Stimulated activated CD4-positive, alpha-beta T cell treated with anti-CD3 and anti-CD28 coated beads, Interleukin-1b, Interleukin-23, amount 100 ng/mL, for 48 hours (primary cell): ENCODE measurements at regions not wholly inside any gene's neighbourhood (a gene's known extent, or its start where the extent isn't known, plus 50 kb on each side); places are given as distances from the start of the nearest gene placed in this dataset.

ENCODE experiments used
- DNase-seq: peaks from one replicate; pipeline ENCODE4 v3.0.0-alpha.2; 2020

DNA sequence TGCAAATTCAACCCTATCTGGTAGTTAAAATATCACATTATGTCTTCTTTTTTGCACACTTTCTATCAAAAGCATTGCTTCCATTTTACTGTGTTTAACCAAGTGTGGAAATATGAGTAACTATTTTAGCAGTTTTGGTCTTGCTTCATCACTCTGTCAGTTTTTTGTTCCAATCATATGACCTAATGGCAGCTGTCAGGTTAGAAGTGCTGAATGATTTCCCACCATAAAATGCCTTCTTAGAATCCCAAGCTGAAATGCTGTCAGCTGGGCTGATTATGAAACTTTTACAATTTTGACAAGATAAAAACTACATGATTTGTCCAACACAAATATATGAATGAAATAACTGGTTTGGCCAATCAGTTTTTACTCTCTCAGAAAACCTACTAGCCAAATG lies 1654.6 kb upstream of the RAG2 start:
- DNase-seq: no peak

GRCh38 chr11:38246451-38246850 lies 1648.4 kb upstream of the RAG2 start:
- DNase-seq: no peak

- no peak for DNase-seq
Observed at GRCh38 chr11:38226684-38227083, 1628.6 kb upstream of the RAG2 start.

DNA sequence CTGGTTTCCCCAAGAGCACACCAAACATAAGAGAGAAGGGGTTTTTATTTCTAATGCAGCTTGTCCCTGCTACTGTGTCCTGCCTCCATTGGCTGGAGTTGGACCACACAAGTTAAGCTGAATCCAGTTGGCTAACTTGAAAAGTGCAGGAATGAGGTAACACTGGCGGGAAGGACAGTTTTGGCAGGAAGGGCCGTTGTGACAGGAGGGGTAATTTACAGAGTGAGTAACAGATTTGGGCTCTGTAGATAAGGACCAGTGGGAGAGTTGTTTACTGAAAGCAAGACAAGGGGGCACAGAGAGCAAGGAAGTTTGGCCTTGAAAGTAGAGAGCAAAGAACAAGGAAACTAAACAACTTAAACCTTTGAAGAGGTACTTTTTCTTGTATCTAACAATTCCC lies 1623.3 kb upstream of the RAG2 start:
- DNase-seq: no peak

DNA sequence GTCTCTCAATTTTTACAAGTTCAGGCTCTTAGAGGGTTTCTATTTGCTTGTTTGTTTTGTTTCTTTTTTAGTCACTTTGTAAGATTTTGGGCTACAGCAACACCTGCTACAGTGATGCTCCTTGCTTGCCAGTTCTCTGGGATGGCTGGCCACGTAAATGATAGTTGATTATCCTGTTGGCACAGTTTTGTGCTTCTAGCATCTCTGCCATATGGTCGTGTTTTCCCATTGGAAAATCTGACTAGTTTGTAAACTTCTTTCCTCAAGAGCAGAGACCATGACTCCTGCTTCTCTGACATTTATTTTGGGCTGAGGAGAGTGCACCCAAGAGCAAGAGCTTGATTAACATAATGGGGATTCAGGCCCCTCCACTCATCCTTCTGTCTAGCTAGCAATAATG lies 1621.6 kb upstream of the RAG2 start:
- DNase-seq: no peak

- no peak for DNase-seq
Observed at GRCh38 chr11:38208951-38209350, 1610.9 kb upstream of the RAG2 start.

- no peak for DNase-seq
Observed at GRCh38 chr11:38206663-38207062, 1608.6 kb upstream of the RAG2 start.

GRCh38 chr11:38191101-38191500 lies 1593.1 kb upstream of the RAG2 start:
- no peak for DNase-seq

DNA sequence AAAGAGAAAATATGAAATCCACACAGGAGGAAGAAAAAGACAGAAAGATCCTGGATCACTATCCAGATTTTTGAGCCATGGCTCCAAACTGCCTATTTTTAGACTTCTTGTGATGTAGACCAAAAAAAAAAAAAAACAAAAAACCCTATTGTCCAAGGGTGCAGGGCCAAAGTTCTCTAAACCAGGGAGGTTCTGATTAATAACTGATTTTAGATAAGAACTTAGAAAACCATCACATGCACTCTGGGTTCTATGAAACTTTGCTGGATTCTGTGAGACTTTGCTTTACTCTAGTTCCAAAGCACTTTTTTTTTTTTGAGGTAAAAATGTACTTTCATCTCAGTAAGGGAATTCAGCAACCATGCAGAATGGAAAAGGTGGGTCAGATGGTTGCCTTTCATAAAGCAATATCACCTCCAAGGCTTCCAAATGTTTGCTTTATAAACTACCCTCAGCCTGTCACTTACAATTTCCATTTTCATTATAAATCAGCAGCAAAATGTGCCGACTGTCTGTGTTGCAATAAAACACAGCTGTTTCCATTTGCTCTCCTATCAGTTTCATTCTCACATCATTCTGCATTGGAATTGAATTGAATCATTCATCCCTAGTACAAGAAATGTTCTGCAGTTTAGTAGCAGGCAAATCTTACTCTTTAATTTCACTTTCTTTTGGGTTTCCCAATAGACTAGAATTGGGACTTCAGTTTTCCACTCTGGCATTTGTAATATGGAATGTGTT lies 1584.3 kb upstream of the RAG2 start:
- no peak for DNase-seq

GRCh38 chr11:38176686-38177322 lies 1578.8 kb upstream of the RAG2 start:
- no peak for DNase-seq

DNA sequence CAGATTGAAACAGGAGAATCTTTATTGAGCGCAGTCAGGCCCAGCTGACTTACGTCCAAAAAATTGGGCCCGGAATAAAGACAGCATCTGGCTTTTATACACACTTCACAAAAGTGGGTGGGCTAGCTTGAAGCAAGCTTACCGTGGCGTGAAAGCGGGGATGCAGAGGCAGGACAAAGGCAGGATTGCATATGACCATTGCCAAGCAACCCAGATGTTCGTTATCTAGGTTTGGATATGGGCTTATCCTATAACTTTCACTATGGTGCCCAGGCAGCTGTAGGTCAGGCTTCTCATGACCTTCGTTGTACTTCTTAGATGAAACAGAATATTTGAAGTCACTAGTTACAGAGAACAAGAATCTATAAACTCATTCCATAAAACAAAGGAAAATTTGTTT lies 1575.6 kb upstream of the RAG2 start:
- DNase-seq: no peak

- DNase-seq: no peak
Observed at GRCh38 chr11:38169286-38169685, 1571.2 kb upstream of the RAG2 start.

- no peak for DNase-seq
Observed at GRCh38 chr11:38163526-38163925, 1565.5 kb upstream of the RAG2 start.

DNA sequence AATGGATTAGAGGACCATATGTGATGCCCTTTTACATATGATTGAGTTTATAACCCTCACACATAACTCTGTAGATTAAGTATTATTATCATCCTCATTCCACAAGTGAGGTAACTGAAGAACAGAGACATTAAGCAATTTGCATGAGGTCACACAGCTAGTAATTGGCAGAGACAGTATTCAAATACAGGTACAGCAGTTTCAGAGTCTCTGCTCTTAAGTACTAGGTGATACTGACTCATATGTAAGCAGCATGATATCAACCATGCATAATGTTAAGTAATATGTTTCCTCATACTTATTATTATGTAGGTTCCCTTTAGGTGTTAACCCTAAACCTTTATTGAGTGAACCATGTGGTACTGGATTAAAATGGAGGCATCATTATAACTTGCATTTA lies 1562.4 kb upstream of the RAG2 start:
- DNase-seq: no peak

DNA sequence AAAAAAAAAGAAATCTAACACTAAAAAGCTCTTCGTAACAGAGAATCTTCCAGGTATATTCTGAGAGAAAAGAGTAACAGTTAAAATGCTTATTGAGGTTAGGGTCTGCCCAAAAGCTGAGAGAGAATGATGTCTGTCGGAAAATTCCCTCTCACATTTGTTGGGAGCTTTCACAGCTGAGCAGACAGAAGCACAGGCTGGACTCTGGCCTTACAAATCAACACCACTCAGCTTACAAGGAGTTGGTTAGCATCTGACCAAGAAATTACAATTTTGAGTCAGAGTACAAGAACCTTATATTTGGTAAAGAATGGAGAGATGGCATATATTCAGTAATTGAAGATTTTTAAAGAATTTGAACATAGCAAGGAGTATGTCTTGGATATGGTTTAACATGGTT lies 1561.0 kb upstream of the RAG2 start:
- no peak for DNase-seq

- DNase-seq: no peak
Observed at GRCh38 chr11:38156495-38157146, 1558.6 kb upstream of the RAG2 start.

- no peak for DNase-seq
Observed at GRCh38 chr11:38155856-38156255, 1557.8 kb upstream of the RAG2 start.

GRCh38 chr11:38153985-38154384 lies 1555.9 kb upstream of the RAG2 start:
- DNase-seq: no peak

DNA sequence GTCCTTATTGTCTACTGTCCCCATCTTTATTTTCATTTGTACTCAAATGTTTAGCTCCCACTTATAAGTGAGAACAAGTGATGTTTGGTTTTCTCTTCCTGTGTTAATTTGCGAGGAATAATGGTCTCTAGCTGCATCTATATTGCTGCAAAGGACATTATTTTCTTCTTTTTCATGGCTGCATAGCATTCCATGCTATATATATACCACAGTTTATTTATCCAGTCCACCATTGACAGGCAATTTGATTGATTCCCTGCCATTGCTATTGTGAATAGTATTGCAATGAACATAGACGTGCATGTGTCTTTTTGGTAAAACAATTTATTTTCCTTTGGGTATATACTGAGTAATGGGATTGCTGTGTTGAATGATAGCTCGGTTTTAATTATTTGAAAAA lies 1545.8 kb upstream of the RAG2 start:
- no peak for DNase-seq

GRCh38 chr11:38138972-38139371 lies 1540.9 kb upstream of the RAG2 start:
- no peak for DNase-seq

DNA sequence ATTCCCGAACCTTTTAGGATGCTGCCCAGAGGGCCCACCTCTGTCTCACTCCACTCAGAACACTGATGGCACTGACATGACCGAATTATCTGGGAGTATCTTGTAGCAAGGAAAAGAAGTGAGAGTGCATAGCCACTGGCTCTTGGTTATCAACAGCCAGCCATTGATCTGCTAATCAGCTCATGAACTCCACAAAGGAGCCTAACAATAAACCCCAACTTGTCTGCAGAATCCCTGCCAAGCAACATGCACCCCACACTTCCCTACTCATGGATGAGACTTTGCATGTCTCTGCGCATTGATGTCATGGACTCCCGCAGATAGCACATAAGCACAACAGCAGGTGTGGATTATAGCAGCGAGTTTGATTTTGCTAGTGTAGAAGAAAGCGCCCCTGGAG lies 1538.9 kb upstream of the RAG2 start:
- DNase-seq: no peak

- DNase-seq: no peak
Observed at GRCh38 chr11:38131535-38131934, 1533.5 kb upstream of the RAG2 start.

DNA sequence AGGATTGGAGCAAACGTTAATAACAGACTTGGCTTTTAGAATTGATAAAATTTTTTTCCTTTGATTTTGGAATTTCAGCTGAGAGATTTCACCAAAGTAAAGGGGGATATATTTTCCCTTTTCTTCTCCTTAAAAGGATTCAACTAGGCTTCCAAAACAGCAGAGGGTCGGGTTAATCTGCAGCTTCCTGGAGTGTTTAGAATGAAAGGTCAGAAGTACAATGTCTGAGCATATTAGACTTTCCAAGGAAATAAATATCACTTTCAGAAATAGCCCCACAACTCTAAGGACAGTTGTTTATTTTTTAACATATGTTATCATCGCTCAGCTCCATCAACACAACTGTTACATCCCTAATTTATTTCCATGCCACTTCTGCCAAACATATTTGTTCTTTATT lies 1532.9 kb upstream of the RAG2 start:
- DNase-seq: no peak

DNA sequence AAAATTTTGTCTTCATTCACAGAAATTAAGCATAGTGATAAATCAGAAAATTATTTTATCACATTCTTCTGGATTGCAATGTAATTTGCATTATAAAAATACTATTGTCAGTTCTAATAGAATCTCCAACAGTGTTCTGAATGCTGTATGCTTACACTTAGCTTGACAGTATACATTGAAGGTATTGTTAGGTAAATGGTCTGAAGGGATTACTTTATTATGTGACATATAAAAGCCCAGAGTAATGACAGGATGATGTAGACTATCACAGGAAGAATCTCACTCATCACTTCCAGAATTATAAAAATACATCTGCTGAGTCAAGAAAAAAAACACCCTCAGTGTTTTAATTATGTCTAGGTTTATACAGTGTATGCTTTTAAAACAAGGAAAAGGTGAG lies 1532.5 kb upstream of the RAG2 start:
- no peak for DNase-seq

DNA sequence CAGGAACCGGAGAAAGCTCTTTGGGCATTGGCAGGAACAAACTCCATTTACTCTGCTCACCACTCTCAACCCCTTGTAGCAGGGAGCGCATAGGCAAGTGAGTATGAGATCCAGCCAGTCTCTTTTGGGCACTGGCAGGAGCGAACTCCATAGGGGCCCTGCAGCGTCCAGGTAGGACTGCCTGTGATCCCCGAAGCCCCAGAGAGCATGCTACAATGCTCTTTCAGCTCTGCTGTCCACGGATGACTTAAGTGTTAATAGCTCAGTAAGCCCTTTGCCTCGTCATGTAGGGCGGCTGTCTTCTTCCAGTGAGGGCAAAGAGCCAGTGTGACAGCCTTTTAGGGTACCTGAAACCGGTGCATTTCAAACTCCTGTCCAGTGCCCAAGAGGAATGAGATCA lies 1525.6 kb upstream of the RAG2 start:
- no peak for DNase-seq
